ENCODE measurements at regions not wholly inside any gene's neighbourhood (a gene's known extent, or its start where the extent isn't known, plus 50 kb on each side); places are given as distances from the start of the nearest gene placed in this dataset.
"Not testable (repeated sequence)": the region's sequence is repeated elsewhere in the genome, so short reads cannot be mapped to it uniquely, and the experiment has no call there.

- intact Hi-C loops (cut with micrococcal nuclease): no loop called here
Observed at GRCh38 chr1:10910681-10911489, 101.6 kb upstream of the TARDBP start.

- intact Hi-C loops (cut with micrococcal nuclease): no loop called here
Observed at GRCh38 chr1:10911490-10912166, 100.8 kb upstream of the TARDBP start.

- intact Hi-C loops (cut with micrococcal nuclease): no loop called here
Observed at GRCh38 chr1:10912441-10912840, 100.0 kb upstream of the TARDBP start.

- intact Hi-C loops (cut with micrococcal nuclease): no loop called here
Observed at GRCh38 chr1:10914056-10914455, 98.4 kb upstream of the TARDBP start.

- intact Hi-C loops (cut with micrococcal nuclease): no loop called here
Observed at GRCh38 chr1:10915594-10915993, 96.9 kb upstream of the TARDBP start.

- intact Hi-C loops (cut with micrococcal nuclease): no loop called here
Observed at GRCh38 chr1:10916311-10916710, 96.1 kb upstream of the TARDBP start.

GRCh38 chr1:10916991-10917390 is 95.5 kb upstream of the TARDBP start:
- intact Hi-C loops (cut with micrococcal nuclease): no loop called here

GRCh38 chr1:10917513-10918454 is 94.7 kb upstream of the TARDBP start:
- intact Hi-C loops (cut with micrococcal nuclease): no loop called here

GRCh38 chr1:10918531-10918930 is 93.9 kb upstream of the TARDBP start:
- intact Hi-C loops (cut with micrococcal nuclease): no loop called here

GRCh38 chr1:10920063-10920626 is 92.3 kb upstream of the TARDBP start:
- intact Hi-C loops (cut with micrococcal nuclease): no loop called here

GRCh38 chr1:10922315-10923060 is 90.0 kb upstream of the TARDBP start:
- intact Hi-C loops (cut with micrococcal nuclease): not testable (repeated sequence)

GRCh38 chr1:10924030-10924429 is 88.4 kb upstream of the TARDBP start:
- intact Hi-C loops (cut with micrococcal nuclease): no loop called here

- intact Hi-C loops (cut with micrococcal nuclease): no loop called here
Observed at GRCh38 chr1:10928654-10929053, 83.8 kb upstream of the TARDBP start.

- intact Hi-C loops (cut with micrococcal nuclease): no loop called here
Observed at GRCh38 chr1:10932088-10932487, 80.4 kb upstream of the TARDBP start.

- intact Hi-C loops (cut with micrococcal nuclease): no loop called here
Observed at GRCh38 chr1:10934150-10934818, 78.2 kb upstream of the TARDBP start.

GRCh38 chr1:10935246-10935645 is 77.2 kb upstream of the TARDBP start:
- intact Hi-C loops (cut with micrococcal nuclease): no loop called here

GRCh38 chr1:10935724-10936123 is 76.7 kb upstream of the TARDBP start:
- intact Hi-C loops (cut with micrococcal nuclease): no loop called here

- intact Hi-C loops (cut with micrococcal nuclease): no loop called here
Observed at GRCh38 chr1:10936998-10937901, 75.2 kb upstream of the TARDBP start.

Measured in T-helper 2 cell treated with Interferon-gamma antibody and Interleukin-4, amounts not matched to agents 100 ng/mL and 5 ng/mL, for 36 hours (primary cell).